ENCODE measurements at regions not wholly inside any gene's neighbourhood (a gene's known extent, or its start where the extent isn't known, plus 50 kb on each side); places are given as distances from the start of the nearest gene placed in this dataset.

DNA sequence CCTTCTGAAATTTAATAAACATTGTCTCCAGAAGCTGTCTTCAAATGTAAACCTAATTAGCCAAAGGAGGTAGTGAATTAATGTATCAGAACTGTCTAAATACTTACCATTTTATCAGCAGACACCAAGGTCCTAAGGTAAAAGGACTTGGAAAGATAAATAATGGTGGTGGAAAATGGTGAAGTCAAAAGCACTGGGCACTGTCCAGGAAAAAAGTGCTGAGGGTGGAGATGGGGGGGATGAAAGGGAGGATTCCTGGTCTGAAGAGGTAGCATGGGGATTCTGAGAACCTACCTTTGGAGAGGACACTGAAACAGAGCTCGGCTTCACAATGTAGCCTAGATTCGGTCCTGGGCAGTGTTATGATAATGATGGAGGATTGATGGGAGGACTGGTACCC, 149.0 kb upstream of the DPH6 start:
- no peak overlapping the region for H2AFZ ChIP-seq (ENCODE audit: low read length)
- WGBS (ENCODE audit: extremely low coverage, insufficient read length, low lambda C conversion rate): no CpG with 5 or more reads among the region's 2 CpGs
- no peak overlapping the region for H3K4me3 Mint-ChIP-seq
- no peak overlapping the region for H3K4me2 ChIP-seq (ENCODE audit: insufficient read depth, insufficient read length, low read length)
- H3K79me2 ChIP-seq (ENCODE audit: insufficient read depth, low read length): no peaks in the 10 kb centered on the region
- no peaks in the 10 kb centered on the region for H3K36me3 Mint-ChIP-seq (ENCODE audit: insufficient read depth in 1 of 3, low read depth in 3 of 3)
- no peak overlapping the region for H3K14ac ChIP-seq (ENCODE audit: insufficient read depth, low read length)
- H3T11ph ChIP-seq (ENCODE audit: low read length): no peak overlapping the region
- no peaks in the 10 kb centered on the region for H3K27me3 Mint-ChIP-seq (ENCODE audit: low read depth)
- H2BK12ac ChIP-seq (ENCODE audit: insufficient read length, low read depth, low read length): no peak overlapping the region
- DNase-seq: no peak
- no peak overlapping the region for H2BK5ac ChIP-seq (ENCODE audit: insufficient read length, low read length)
- no peak overlapping the region for H3K27ac Mint-ChIP-seq
- no peak overlapping the region for H3K9ac ChIP-seq (ENCODE audit: extremely low read depth, insufficient read length, low read length)
- no peak overlapping the region for H2BK15ac ChIP-seq (ENCODE audit: low read depth, low read length)
- H3K9me3 ChIP-seq (ENCODE audit: control insufficient read depth, low read depth, low read length): no peaks in the 10 kb centered on the region
- H3K18ac ChIP-seq (ENCODE audit: insufficient read length, low read depth, low read length): no peak overlapping the region
- H4K8ac ChIP-seq (replicated peaks; ENCODE audit: insufficient read length, low read depth, low read length): no peak overlapping the region
- no peak overlapping the region for H3K23ac ChIP-seq (ENCODE audit: insufficient read length, low read depth, low read length)
- no peaks in the 10 kb centered on the region for H3K27me3 ChIP-seq (ENCODE audit: insufficient read depth, low read length)
- no peaks in the 10 kb centered on the region for H3K9me3 Mint-ChIP-seq
- no peak overlapping the region for H2AK5ac ChIP-seq (ENCODE audit: insufficient read length, low read length)
- H3K4me1 ChIP-seq (ENCODE audit: insufficient read depth, low read length): peaks cover 5% of the 10 kb centered on the region; the same call in 1 of the 2 replicates
- H3K79me1 ChIP-seq (ENCODE audit: insufficient read depth, low read depth, low read length, poor library complexity, severe bottlenecking): no peaks in the 10 kb centered on the region
- no peak overlapping the region for H3K4ac ChIP-seq (ENCODE audit: low read depth, low read length)
- H4K91ac ChIP-seq (ENCODE audit: insufficient read length, low read depth, low read length): no peak overlapping the region
- peaks cover 33 to 40% of the 10 kb centered on the region in 2 experiments for H3K4me1 Mint-ChIP-seq
- H3K23me2 ChIP-seq (ENCODE audit: insufficient read length, low read depth, low read length, poor library complexity, severe bottlenecking): no peaks in the 10 kb centered on the region
- H4K20me1 ChIP-seq (ENCODE audit: control insufficient read depth, insufficient read depth, insufficient read length): no peaks in the 10 kb centered on the region
- no peak overlapping the region for H2BK20ac ChIP-seq (ENCODE audit: low read depth, low read length, poor library complexity, severe bottlenecking)
- TF ChIP-seq CTCF (conservative IDR thresholded peaks at IDR 0.05): no peak
- H3K56ac ChIP-seq (ENCODE audit: insufficient read length, low read depth, low read length): no peak overlapping the region
- no peak overlapping the region for H3K27ac ChIP-seq (ENCODE audit: insufficient read length, low read depth, low read length)
- H2BK120ac ChIP-seq (ENCODE audit: low read depth, low read length, poor library complexity, severe bottlenecking): no peak overlapping the region
- H4K5ac ChIP-seq (ENCODE audit: insufficient read length, low read depth, low read length): no peak overlapping the region

All from H9 (cell line).